C1 segment of cervical spinal cord (tissue), 14 donors: ENCODE measurements at regions not wholly inside any gene's neighbourhood (a gene's known extent, or its start where the extent isn't known, plus 50 kb on each side); places are given as distances from the start of the nearest gene placed in this dataset.

Experiments used
- DNase-seq, 14 donors: peaks; one replicate each; lab custom pipeline; 2025; lab: John Stamatoyannopoulos, UW

GRCh38 chr20:40168981-40169620, 519.9 kb downstream of the MAFB start:
- DNase-seq = no peak

DNA sequence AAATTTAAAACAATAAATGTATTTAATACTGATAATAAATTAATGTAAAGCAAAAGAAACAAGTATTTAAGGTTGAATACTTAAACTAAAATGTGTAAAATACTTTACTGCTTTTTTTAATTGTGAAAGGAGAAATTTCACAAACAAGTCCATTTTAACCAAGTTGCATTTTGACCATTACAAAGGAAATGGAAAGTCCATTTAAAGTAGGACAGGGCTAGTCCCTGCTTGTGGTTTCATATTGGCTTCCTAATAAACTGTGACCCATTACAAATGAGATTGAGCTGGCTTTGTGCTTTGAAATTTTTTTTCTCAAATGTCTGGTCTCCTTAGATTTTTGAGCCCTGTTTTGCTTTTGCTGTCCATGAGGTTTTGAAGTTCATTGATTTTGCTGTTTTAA, 527.6 kb downstream of the MAFB start:
- DNase-seq = no peak

DNA sequence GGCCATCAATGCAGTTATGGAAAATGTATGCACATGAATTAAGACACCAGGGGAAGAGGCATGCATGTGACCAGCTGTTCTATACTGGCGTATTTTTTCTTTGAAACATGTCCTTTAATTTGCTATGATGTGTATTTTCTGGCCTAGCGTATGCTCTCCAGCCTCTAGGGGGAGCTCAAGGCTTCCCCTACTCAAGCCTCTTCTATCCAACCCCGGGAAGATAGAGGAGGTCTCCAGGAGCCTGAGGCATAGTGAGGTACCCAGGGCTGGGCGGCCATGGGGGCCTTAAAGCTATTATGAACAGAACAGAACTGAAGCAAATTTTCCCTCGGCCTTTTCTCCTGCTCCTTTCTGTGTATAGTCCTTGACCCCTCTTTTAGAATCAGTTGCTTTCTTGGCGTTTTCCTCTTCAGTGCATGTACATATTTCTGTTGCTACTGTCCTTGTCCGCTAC, 528.9 kb downstream of the MAFB start:
- peak in 8 of 14 donors; percentile 1 to 27 (median 15) for DNase-seq

GRCh38 chr20:40159276-40159675, 529.8 kb downstream of the MAFB start:
- DNase-seq = no peak

- DNase-seq = no peak
Measured at GRCh38 chr20:40156600-40157317, 532.3 kb downstream of the MAFB start.

- no peak for DNase-seq
Measured at GRCh38 chr20:40154514-40154913, 534.5 kb downstream of the MAFB start.

DNA sequence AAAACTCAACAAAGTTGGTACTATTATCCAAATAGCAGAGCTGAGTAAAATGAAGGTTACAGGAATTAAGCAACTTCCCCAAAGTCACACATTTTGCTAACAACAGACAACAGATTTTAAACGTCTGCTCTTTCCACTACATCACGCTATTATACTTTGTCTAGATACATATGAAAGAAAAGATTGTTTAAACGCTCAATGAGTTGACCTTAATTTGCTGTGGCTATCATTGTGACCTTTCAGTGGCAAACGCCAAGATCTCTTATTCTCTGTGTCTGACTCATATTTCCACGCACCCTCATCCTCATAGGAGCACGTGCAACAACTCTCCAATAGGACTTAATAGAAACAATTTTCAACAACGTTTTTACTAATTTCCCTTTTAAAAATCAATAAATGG, 540.1 kb downstream of the MAFB start:
- DNase-seq = no peak

GRCh38 chr20:40146071-40146470, 543.0 kb downstream of the MAFB start:
- no peak for DNase-seq

- no peak for DNase-seq
Measured at GRCh38 chr20:40144581-40144980, 544.5 kb downstream of the MAFB start.

- DNase-seq = no peak
Measured at GRCh38 chr20:40134176-40134575, 554.9 kb downstream of the MAFB start.

GRCh38 chr20:40120827-40121226, 568.2 kb downstream of the MAFB start:
- DNase-seq = no peak

GRCh38 chr20:40111282-40111681, 577.8 kb downstream of the MAFB start:
- DNase-seq = no peak

GRCh38 chr20:40110311-40110831, 578.7 kb downstream of the MAFB start:
- DNase-seq = no peak

GRCh38 chr20:40109136-40109535, 579.9 kb downstream of the MAFB start:
- DNase-seq = no peak

DNA sequence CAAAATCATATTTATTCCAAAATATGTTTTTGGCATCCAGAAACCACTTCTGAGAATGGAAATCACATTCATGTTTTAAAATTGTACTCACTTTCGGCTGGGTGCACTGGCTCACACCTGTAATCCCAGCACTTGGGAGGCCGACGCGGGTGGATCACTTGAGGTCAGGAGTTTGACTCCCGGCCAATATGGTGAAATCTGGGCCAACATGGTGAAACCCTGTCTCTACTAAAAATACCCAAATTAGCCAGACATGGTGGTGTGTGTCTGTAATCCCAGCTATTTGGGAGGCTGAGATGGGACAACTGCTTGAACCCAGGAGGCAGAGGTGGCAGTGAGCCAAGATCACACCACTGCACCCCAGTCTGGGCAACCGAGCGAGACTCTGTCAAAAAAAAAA, 580.7 kb downstream of the MAFB start:
- no peak for DNase-seq

- no peak for DNase-seq
Measured at GRCh38 chr20:40104959-40105358, 584.1 kb downstream of the MAFB start.

- DNase-seq = no peak
Measured at GRCh38 chr20:40103420-40103819, 585.6 kb downstream of the MAFB start.

GRCh38 chr20:40101560-40101959, 587.5 kb downstream of the MAFB start:
- no peak for DNase-seq

- no peak for DNase-seq
Measured at GRCh38 chr20:40100261-40100660, 588.8 kb downstream of the MAFB start.

- no peak for DNase-seq
Measured at GRCh38 chr20:40090236-40090635, 598.8 kb downstream of the MAFB start.

DNA sequence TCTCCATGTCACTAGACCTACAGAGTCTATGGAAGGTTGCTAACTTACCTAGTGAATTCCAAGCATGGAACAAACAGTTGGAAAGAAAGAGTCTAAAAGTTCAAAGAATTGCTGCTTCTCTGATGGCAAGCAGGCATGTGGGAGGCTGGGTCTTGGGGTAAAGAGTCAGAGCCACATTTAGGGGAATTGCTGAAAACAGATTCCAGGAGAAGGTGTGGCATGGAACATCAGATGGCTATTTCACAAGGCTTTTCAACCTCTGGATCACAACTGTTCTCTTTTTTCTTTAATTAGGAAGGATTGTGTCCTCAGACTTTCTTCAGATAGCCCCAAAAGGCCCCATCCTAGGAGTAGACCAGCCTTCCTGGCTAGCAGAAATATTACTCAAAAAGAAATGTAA, 601.5 kb downstream of the MAFB start:
- DNase-seq = no peak

- no peak for DNase-seq
Measured at GRCh38 chr20:40085513-40085912, 603.5 kb downstream of the MAFB start.

- DNase-seq = no peak
Measured at GRCh38 chr20:40082436-40082835, 606.6 kb downstream of the MAFB start.
